ENCODE measurements at regions not wholly inside any gene's neighbourhood (a gene's known extent, or its start where the extent isn't known, plus 50 kb on each side); places are given as distances from the start of the nearest gene placed in this dataset.

DNA sequence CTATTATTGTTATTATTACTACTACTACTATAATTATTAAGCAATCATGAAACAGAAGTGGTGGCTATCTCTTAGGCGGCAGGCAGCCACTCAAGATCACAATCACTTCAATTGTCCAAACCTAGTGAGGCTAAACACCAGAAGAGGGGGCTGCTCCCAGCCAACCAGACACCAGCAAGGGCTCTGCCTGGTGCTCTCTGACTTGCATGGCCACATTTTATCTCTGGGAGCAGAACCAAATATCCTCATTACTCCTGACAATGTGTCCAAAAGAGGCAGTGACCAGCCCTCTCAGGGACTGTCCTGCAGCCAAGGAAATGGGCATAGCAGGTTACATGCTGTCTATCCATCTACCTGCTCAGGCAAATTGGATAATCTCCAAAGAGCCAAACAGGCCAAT lies 187.4 kb upstream of the PDE1C start:
- Histone ChIP-seq H3K14ac (ENCODE audit: low read length in 2 of 2) (no peak overlapping the region), H3K27ac (ENCODE audit: low read length, poor library complexity, severe bottlenecking) (no peak overlapping the region), H2BK120ac (ENCODE audit: low read depth, low read length) (no peak overlapping the region), H2AFZ (ENCODE audit: low read depth, low read length) (no peak overlapping the region), H3K4me3 (ENCODE audit: insufficient read depth in 1 of 2, low read depth in 1 of 2, low read length in 2 of 2) (no peak overlapping the region), H3K23ac (ENCODE audit: low read length in 2 of 2) (no peak overlapping the region), H2AK5ac (ENCODE audit: low read length, severe bottlenecking) (no peak overlapping the region), H3K27me3 (ENCODE audit: control insufficient read depth in 1 of 2, insufficient read depth in 1 of 2, low read length in 2 of 2) (peaks cover 4 to 5% of the 10 kb centered on the region in 2 experiments), H3K36me3 (ENCODE audit: control insufficient read depth in 1 of 2, insufficient read depth in 2 of 2, low read depth in 1 of 2, low read length in 2 of 2) (no peaks in the 10 kb centered on the region), H2BK5ac (ENCODE audit: low read depth, low read length, poor library complexity, severe bottlenecking) (no peak overlapping the region), H3K79me1 (replicated peaks; ENCODE audit: low read length, poor library complexity, severe bottlenecking) (no peaks in the 10 kb centered on the region), H3K9me3 (ENCODE audit: control insufficient read depth, low read length) (no peaks in the 10 kb centered on the region), H4K8ac (ENCODE audit: low read length) (no peak overlapping the region), H3K4me2 (ENCODE audit: low read length, poor library complexity, severe bottlenecking) (no peak overlapping the region), H3K18ac (ENCODE audit: low read depth in 1 of 2, low read length in 2 of 2) (no peak overlapping the region), H2BK15ac (ENCODE audit: low read depth, poor library complexity, severe bottlenecking) (no peak overlapping the region), H3K9ac (ENCODE audit: low read length) (no peak overlapping the region), H3K4ac (ENCODE audit: low read depth in 1 of 2, low read length in 2 of 2) (no peak overlapping the region), H2BK12ac (ENCODE audit: low read length in 2 of 2) (no peak overlapping the region), H4K91ac (ENCODE audit: low read length) (no peak overlapping the region), H3K4me1 (ENCODE audit: control insufficient read depth, insufficient read depth, low read depth, low read length) (peaks cover 1% of the 10 kb centered on the region)
- WGBS = 15% methylated on average over 1 of the region's 1 CpG
- no peak for DNase-seq

- no peak overlapping the region for H3K18ac ChIP-seq (ENCODE audit: low read depth in 1 of 2, low read length in 2 of 2)
- no peak overlapping the region for H3K4me3 ChIP-seq (ENCODE audit: insufficient read depth in 1 of 2, low read depth in 1 of 2, low read length in 2 of 2)
- H3K27me3 ChIP-seq (ENCODE audit: control insufficient read depth in 1 of 2, insufficient read depth in 1 of 2, low read length in 2 of 2) = peaks cover 0 to 5% of the 10 kb centered on the region in 2 experiments
- no peak overlapping the region for H2BK12ac ChIP-seq (ENCODE audit: low read length in 2 of 2)
- no peak for DNase-seq
- H3K14ac ChIP-seq (ENCODE audit: low read length in 2 of 2) = no peak overlapping the region
- no peak overlapping the region for H2BK15ac ChIP-seq (ENCODE audit: low read depth, poor library complexity, severe bottlenecking)
- H3K79me1 ChIP-seq (replicated peaks; ENCODE audit: low read length, poor library complexity, severe bottlenecking) = no peaks in the 10 kb centered on the region
- no peak overlapping the region for H2BK5ac ChIP-seq (ENCODE audit: low read depth, low read length, poor library complexity, severe bottlenecking)
- no peak overlapping the region for H3K4ac ChIP-seq (ENCODE audit: low read depth in 1 of 2, low read length in 2 of 2)
- no peaks in the 10 kb centered on the region for H3K9me3 ChIP-seq (ENCODE audit: control insufficient read depth, low read length)
- H3K27ac ChIP-seq (ENCODE audit: low read length, poor library complexity, severe bottlenecking) = no peak overlapping the region
- H2BK120ac ChIP-seq (ENCODE audit: low read depth, low read length) = no peak overlapping the region
- H4K91ac ChIP-seq (ENCODE audit: low read length) = no peak overlapping the region
- 61% methylated on average over 2 of the region's 2 CpGs for WGBS
- no peak overlapping the region for H2AK5ac ChIP-seq (ENCODE audit: low read length, severe bottlenecking)
- H2AFZ ChIP-seq (ENCODE audit: low read depth, low read length) = no peak overlapping the region
- no peak overlapping the region for H3K4me2 ChIP-seq (ENCODE audit: low read length, poor library complexity, severe bottlenecking)
- H3K36me3 ChIP-seq (ENCODE audit: control insufficient read depth in 1 of 2, insufficient read depth in 2 of 2, low read depth in 1 of 2, low read length in 2 of 2) = no peaks in the 10 kb centered on the region
- no peak overlapping the region for H4K8ac ChIP-seq (ENCODE audit: low read length)
- no peak overlapping the region for H3K23ac ChIP-seq (ENCODE audit: low read length in 2 of 2)
- H3K4me1 ChIP-seq (ENCODE audit: control insufficient read depth, insufficient read depth, low read depth, low read length) = no peaks in the 10 kb centered on the region
- H3K9ac ChIP-seq (ENCODE audit: low read length) = no peak overlapping the region
These were observed 186.6 kb upstream of the PDE1C start for GRCh38 chr7:32256811-32257210.

GRCh38 chr7:32256376-32256775 lies 186.2 kb upstream of the PDE1C start:
- H3K4me1 ChIP-seq (ENCODE audit: control insufficient read depth, insufficient read depth, low read depth, low read length) = no peaks in the 10 kb centered on the region
- H3K9me3 ChIP-seq (ENCODE audit: control insufficient read depth, low read length) = no peaks in the 10 kb centered on the region
- H2AK5ac ChIP-seq (ENCODE audit: low read length, severe bottlenecking) = no peak overlapping the region
- H4K91ac ChIP-seq (ENCODE audit: low read length) = no peak overlapping the region
- H4K8ac ChIP-seq (ENCODE audit: low read length) = no peak overlapping the region
- no peaks in the 10 kb centered on the region for H3K79me1 ChIP-seq (replicated peaks; ENCODE audit: low read length, poor library complexity, severe bottlenecking)
- H3K14ac ChIP-seq (ENCODE audit: low read length in 2 of 2) = no peak overlapping the region
- H2BK12ac ChIP-seq (ENCODE audit: low read length in 2 of 2) = no peak overlapping the region
- H3K27ac ChIP-seq (ENCODE audit: low read length, poor library complexity, severe bottlenecking) = no peak overlapping the region
- H2BK120ac ChIP-seq (ENCODE audit: low read depth, low read length) = no peak overlapping the region
- no peaks in the 10 kb centered on the region for H3K36me3 ChIP-seq (ENCODE audit: control insufficient read depth in 1 of 2, insufficient read depth in 2 of 2, low read depth in 1 of 2, low read length in 2 of 2)
- no peak overlapping the region for H2AFZ ChIP-seq (ENCODE audit: low read depth, low read length)
- no peak overlapping the region for H3K4ac ChIP-seq (ENCODE audit: low read depth in 1 of 2, low read length in 2 of 2)
- H3K9ac ChIP-seq (ENCODE audit: low read length) = no peak overlapping the region
- H3K4me3 ChIP-seq (ENCODE audit: insufficient read depth in 1 of 2, low read depth in 1 of 2, low read length in 2 of 2) = no peak overlapping the region
- no peak overlapping the region for H2BK15ac ChIP-seq (ENCODE audit: low read depth, poor library complexity, severe bottlenecking)
- H3K4me2 ChIP-seq (ENCODE audit: low read length, poor library complexity, severe bottlenecking) = no peak overlapping the region
- peaks cover 4 to 5% of the 10 kb centered on the region in 2 experiments for H3K27me3 ChIP-seq (ENCODE audit: control insufficient read depth in 1 of 2, insufficient read depth in 1 of 2, low read length in 2 of 2)
- no peak for DNase-seq
- H3K18ac ChIP-seq (ENCODE audit: low read depth in 1 of 2, low read length in 2 of 2) = no peak overlapping the region
- H2BK5ac ChIP-seq (ENCODE audit: low read depth, low read length, poor library complexity, severe bottlenecking) = no peak overlapping the region
- no peak overlapping the region for H3K23ac ChIP-seq (ENCODE audit: low read length in 2 of 2)
- WGBS = 57% methylated on average over 1 of the region's 2 CpGs

DNA sequence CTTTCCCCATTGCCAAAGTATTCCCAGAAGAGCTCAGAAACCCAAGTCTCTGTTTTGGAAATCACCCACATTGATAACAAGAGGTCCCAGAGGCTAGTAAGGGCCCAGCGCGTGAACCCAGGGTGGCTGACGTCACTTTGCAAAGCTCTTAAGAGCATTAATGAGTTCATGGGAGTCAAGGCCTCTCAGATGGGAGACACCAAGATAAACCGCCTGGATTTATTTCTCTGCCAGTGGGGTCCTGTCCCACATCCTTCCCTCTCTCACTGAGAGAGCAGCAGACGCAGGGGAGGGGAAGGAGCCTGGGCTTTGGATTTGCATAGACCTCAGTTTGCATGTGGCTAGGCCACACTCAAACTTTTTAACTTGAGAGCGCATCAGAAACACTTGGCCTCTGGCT lies 184.8 kb upstream of the PDE1C start:
- Histone ChIP-seq H3K9ac (ENCODE audit: low read length) (no peak overlapping the region), H3K79me1 (replicated peaks; ENCODE audit: low read length, poor library complexity, severe bottlenecking) (no peaks in the 10 kb centered on the region), H3K27ac (ENCODE audit: low read length, poor library complexity, severe bottlenecking) (no peak overlapping the region), H3K4me2 (ENCODE audit: low read length, poor library complexity, severe bottlenecking) (no peak overlapping the region), H2AK5ac (ENCODE audit: low read length, severe bottlenecking) (no peak overlapping the region), H3K4ac (ENCODE audit: low read depth in 1 of 2, low read length in 2 of 2) (no peak overlapping the region), H3K9me3 (ENCODE audit: control insufficient read depth, low read length) (no peaks in the 10 kb centered on the region), H2BK120ac (ENCODE audit: low read depth, low read length) (no peak overlapping the region), H3K18ac (ENCODE audit: low read depth in 1 of 2, low read length in 2 of 2) (no peak overlapping the region), H2BK5ac (ENCODE audit: low read depth, low read length, poor library complexity, severe bottlenecking) (no peak overlapping the region), H2BK12ac (ENCODE audit: low read length in 2 of 2) (no peak overlapping the region), H3K36me3 (ENCODE audit: control insufficient read depth in 1 of 2, insufficient read depth in 2 of 2, low read depth in 1 of 2, low read length in 2 of 2) (no peaks in the 10 kb centered on the region), H3K4me1 (ENCODE audit: control insufficient read depth, insufficient read depth, low read depth, low read length) (no peaks in the 10 kb centered on the region), H3K4me3 (ENCODE audit: insufficient read depth in 1 of 2, low read depth in 1 of 2, low read length in 2 of 2) (no peak overlapping the region), H2AFZ (ENCODE audit: low read depth, low read length) (no peak overlapping the region), H3K27me3 (ENCODE audit: control insufficient read depth in 1 of 2, insufficient read depth in 1 of 2, low read length in 2 of 2) (peaks cover 4 to 5% of the 10 kb centered on the region in 2 experiments), H3K23ac (ENCODE audit: low read length in 2 of 2) (no peak overlapping the region), H2BK15ac (ENCODE audit: low read depth, poor library complexity, severe bottlenecking) (no peak overlapping the region), H4K8ac (ENCODE audit: low read length) (no peak overlapping the region), H4K91ac (ENCODE audit: low read length) (no peak overlapping the region), H3K14ac (ENCODE audit: low read length in 2 of 2) (no peak overlapping the region)
- DNase-seq = no peak
- WGBS = 63% methylated on average over 6 of the region's 6 CpGs
